ENCODE measurements at regions not wholly inside any gene's neighbourhood (a gene's known extent, or its start where the extent isn't known, plus 50 kb on each side); places are given as distances from the start of the nearest gene placed in this dataset.

DNA sequence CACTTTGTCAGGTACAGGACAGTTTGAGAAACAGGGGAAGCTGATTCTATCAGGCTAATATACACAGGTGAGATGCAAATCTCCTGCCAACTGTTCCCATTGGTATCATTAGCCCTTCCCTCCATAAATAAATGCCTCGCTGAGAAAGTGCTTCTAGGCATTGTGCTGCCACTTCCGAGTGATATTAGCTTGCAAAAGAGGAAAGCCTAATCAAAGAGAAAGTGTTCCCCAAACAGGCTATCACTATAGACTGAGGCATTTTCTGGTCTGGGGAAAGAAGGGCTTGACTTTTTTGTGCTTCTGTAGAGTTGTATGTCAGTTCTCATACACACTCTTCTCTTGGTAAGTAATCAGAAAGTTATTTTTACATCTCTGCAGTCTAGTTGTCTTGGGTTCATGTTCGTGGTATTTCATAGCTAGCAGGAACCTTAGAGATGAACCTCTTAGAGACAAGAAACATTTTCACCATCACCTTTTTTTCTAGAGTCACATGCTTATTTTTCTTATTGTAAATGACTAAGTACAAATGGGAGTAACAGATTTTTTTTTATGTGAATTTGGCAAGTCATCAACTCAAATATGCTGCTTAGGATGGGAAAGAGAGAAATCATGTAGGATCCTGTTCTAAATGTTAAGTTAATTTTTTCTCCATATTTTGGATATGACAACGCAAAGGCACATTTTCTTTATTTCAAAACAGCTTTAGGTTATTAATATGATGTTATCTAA, 1009.8 kb downstream of the ADGRL3 start:
- H3K9ac ChIP-seq (ENCODE audit: low read length in 3 of 3), result no peak overlapping the region
- intact Hi-C loops (cut with DNase I), result no loop called here
- FAIRE-seq, result no peak
- H3K27me3 ChIP-seq (ENCODE audit: control insufficient read depth, insufficient read depth, low read length), result no peaks in the 10 kb centered on the region
- H3K4me1 ChIP-seq (ENCODE audit: control insufficient read depth in 2 of 3, insufficient read depth in 2 of 3, low read depth in 1 of 3, low read length in 3 of 3), result no peaks in the 10 kb centered on the region
- no peaks in the 10 kb centered on the region for H3K9me3 ChIP-seq (ENCODE audit: control insufficient read depth in 2 of 3, insufficient read depth in 1 of 3, low read length in 3 of 3)
- no peak overlapping the region for H3K4me3 ChIP-seq (ENCODE audit: low read length in 3 of 3)
- DNase-seq, result no peak
- no peaks in the 10 kb centered on the region for H3K36me3 ChIP-seq (ENCODE audit: control insufficient read depth in 2 of 3, insufficient read depth in 3 of 3, low read length in 3 of 3)
- no peak overlapping the region for H3K27ac ChIP-seq (ENCODE audit: low read depth in 2 of 2, low read length in 2 of 2)
- TF ChIP-seq, protein P1, sequence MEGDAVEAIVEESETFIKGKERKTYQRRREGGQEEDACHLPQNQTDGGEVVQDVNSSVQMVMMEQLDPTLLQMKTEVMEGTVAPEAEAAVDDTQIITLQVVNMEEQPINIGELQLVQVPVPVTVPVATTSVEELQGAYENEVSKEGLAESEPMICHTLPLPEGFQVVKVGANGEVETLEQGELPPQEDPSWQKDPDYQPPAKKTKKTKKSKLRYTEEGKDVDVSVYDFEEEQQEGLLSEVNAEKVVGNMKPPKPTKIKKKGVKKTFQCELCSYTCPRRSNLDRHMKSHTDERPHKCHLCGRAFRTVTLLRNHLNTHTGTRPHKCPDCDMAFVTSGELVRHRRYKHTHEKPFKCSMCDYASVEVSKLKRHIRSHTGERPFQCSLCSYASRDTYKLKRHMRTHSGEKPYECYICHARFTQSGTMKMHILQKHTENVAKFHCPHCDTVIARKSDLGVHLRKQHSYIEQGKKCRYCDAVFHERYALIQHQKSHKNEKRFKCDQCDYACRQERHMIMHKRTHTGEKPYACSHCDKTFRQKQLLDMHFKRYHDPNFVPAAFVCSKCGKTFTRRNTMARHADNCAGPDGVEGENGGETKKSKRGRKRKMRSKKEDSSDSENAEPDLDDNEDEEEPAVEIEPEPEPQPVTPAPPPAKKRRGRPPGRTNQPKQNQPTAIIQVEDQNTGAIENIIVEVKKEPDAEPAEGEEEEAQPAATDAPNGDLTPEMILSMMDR (IDR thresholded peaks at IDR 0.05; ENCODE audit: borderline replicate concordance, extremely low read depth, insufficient read depth), result no peak

DNA sequence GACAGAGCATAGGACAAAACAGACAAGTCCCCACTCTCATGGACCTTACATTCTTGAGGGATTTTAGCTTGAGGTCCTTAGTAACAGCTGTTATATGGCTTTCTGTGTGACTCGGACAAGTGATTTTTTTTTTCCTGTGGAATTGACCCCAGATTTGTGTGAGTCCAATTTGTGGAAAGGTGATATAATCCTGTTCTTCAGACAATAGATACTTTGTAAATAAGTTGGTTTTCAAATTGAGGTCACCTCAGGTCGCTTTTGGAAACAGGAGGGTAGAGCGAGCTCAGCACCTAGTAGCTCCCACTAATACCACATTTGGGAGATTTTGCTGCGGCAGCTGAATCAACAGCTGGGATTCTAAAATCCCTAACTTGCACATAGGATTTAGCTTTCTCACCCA, 1008.8 kb downstream of the ADGRL3 start:
- Histone ChIP-seq H3K27ac (ENCODE audit: low read depth in 2 of 2, low read length in 2 of 2) (no peak overlapping the region), H3K9me3 (ENCODE audit: control insufficient read depth in 2 of 3, insufficient read depth in 1 of 3, low read length in 3 of 3) (no peaks in the 10 kb centered on the region), H3K4me3 (ENCODE audit: low read length in 3 of 3) (no peak overlapping the region), H3K9ac (ENCODE audit: low read length in 3 of 3) (no peak overlapping the region), H3K27me3 (ENCODE audit: control insufficient read depth, insufficient read depth, low read length) (no peaks in the 10 kb centered on the region), H3K36me3 (ENCODE audit: control insufficient read depth in 2 of 3, insufficient read depth in 3 of 3, low read length in 3 of 3) (no peaks in the 10 kb centered on the region), H3K4me1 (ENCODE audit: control insufficient read depth in 2 of 3, insufficient read depth in 2 of 3, low read depth in 1 of 3, low read length in 3 of 3) (no peaks in the 10 kb centered on the region)
- intact Hi-C loops (cut with DNase I), result no loop called here
- DNase-seq (no peak), FAIRE-seq (no peak)
- TF ChIP-seq, protein P1 (IDR thresholded peaks at IDR 0.05; ENCODE audit: borderline replicate concordance, extremely low read depth, insufficient read depth), result no peak

DNA sequence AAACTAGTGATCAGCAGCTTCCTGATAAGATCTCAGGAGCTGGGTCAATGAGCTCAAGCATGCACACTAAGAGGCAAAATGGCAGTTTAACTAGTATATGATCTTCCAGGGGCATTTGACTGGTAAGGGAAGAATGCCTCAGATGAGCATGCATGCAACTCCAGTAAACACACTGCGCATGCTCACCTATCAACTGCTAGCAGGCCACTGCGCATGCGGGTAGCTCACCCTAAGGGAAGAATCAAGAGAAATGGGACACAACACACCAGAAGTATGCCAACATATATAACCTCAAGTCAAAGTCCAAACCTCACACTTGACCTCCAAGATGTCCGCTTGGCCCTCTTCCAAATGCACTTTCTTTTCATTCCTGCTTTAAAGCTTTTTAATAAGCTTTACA, 1004.0 kb downstream of the ADGRL3 start:
- H3K4me1 ChIP-seq (ENCODE audit: control insufficient read depth in 2 of 3, insufficient read depth in 2 of 3, low read depth in 1 of 3, low read length in 3 of 3), result no peaks in the 10 kb centered on the region
- TF ChIP-seq, protein P1 (IDR thresholded peaks at IDR 0.05; ENCODE audit: borderline replicate concordance, extremely low read depth, insufficient read depth), result no peak
- H3K9me3 ChIP-seq (ENCODE audit: control insufficient read depth in 2 of 3, insufficient read depth in 1 of 3, low read length in 3 of 3), result no peaks in the 10 kb centered on the region
- no peak overlapping the region for H3K4me3 ChIP-seq (ENCODE audit: low read length in 3 of 3)
- intact Hi-C loops (cut with DNase I), result no loop called here
- no peak for FAIRE-seq
- DNase-seq, result no peak
- H3K27ac ChIP-seq (ENCODE audit: low read depth in 2 of 2, low read length in 2 of 2), result no peak overlapping the region
- H3K27me3 ChIP-seq (ENCODE audit: control insufficient read depth, insufficient read depth, low read length), result no peaks in the 10 kb centered on the region
- no peaks in the 10 kb centered on the region for H3K36me3 ChIP-seq (ENCODE audit: control insufficient read depth in 2 of 3, insufficient read depth in 3 of 3, low read length in 3 of 3)
- H3K9ac ChIP-seq (ENCODE audit: low read length in 3 of 3), result no peak overlapping the region
